ENCODE measurements at regions not wholly inside any gene's neighbourhood (a gene's known extent, or its start where the extent isn't known, plus 50 kb on each side); places are given as distances from the start of the nearest gene placed in this dataset.

DNA sequence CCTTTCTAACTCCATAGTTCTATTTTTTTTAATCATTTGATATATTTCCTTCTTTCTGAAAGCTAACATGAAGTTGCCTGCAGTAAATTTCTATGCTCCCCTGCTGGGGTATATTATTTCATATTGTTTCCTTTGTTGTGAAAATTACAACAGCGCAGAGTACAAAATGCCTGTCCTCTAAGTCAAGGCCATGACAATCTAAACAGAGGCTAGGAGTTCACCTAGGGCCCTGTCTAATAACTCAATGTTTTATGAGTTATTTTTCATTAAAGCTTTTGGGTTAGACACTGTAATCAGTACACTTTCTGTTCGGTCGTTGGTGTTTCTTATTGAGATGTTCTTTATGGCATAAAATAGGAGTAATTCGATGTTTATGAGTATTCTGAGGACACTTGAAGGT, 111.2 kb downstream of the OSR1 start:
- TF ChIP-seq, protein P1, sequence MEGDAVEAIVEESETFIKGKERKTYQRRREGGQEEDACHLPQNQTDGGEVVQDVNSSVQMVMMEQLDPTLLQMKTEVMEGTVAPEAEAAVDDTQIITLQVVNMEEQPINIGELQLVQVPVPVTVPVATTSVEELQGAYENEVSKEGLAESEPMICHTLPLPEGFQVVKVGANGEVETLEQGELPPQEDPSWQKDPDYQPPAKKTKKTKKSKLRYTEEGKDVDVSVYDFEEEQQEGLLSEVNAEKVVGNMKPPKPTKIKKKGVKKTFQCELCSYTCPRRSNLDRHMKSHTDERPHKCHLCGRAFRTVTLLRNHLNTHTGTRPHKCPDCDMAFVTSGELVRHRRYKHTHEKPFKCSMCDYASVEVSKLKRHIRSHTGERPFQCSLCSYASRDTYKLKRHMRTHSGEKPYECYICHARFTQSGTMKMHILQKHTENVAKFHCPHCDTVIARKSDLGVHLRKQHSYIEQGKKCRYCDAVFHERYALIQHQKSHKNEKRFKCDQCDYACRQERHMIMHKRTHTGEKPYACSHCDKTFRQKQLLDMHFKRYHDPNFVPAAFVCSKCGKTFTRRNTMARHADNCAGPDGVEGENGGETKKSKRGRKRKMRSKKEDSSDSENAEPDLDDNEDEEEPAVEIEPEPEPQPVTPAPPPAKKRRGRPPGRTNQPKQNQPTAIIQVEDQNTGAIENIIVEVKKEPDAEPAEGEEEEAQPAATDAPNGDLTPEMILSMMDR (IDR thresholded peaks at IDR 0.05; ENCODE audit: insufficient read depth, low read length): no peak
- TF ChIP-seq, protein P2, sequence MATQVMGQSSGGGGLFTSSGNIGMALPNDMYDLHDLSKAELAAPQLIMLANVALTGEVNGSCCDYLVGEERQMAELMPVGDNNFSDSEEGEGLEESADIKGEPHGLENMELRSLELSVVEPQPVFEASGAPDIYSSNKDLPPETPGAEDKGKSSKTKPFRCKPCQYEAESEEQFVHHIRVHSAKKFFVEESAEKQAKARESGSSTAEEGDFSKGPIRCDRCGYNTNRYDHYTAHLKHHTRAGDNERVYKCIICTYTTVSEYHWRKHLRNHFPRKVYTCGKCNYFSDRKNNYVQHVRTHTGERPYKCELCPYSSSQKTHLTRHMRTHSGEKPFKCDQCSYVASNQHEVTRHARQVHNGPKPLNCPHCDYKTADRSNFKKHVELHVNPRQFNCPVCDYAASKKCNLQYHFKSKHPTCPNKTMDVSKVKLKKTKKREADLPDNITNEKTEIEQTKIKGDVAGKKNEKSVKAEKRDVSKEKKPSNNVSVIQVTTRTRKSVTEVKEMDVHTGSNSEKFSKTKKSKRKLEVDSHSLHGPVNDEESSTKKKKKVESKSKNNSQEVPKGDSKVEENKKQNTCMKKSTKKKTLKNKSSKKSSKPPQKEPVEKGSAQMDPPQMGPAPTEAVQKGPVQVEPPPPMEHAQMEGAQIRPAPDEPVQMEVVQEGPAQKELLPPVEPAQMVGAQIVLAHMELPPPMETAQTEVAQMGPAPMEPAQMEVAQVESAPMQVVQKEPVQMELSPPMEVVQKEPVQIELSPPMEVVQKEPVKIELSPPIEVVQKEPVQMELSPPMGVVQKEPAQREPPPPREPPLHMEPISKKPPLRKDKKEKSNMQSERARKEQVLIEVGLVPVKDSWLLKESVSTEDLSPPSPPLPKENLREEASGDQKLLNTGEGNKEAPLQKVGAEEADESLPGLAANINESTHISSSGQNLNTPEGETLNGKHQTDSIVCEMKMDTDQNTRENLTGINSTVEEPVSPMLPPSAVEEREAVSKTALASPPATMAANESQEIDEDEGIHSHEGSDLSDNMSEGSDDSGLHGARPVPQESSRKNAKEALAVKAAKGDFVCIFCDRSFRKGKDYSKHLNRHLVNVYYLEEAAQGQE (IDR thresholded peaks at IDR 0.05; ENCODE audit: insufficient replicate concordance, low read depth): no peak
